Loucy (cell line): ENCODE measurements at regions not wholly inside any gene's neighbourhood (a gene's known extent, or its start where the extent isn't known, plus 50 kb on each side); places are given as distances from the start of the nearest gene placed in this dataset.

ENCODE experiments used
- EZH2phosphoT487 ChIP-seq: fragments of 200-600 bp; IDR thresholded peaks from 2 replicates; pipeline ENCODE4 v1.6.1; 2018; ENCODE audit warnings: antibody characterized with exemption, mild to moderate bottlenecking, moderate library complexity, borderline replicate concordance
- TF ChIP-seq, protein P1 (sequence below): fragments of 200-600 bp; sonication (generic); conservative IDR thresholded peaks from 2 replicates; pipeline ENCODE4 v1.5.1; 2014; ENCODE audit warnings: mild to moderate bottlenecking, antibody characterized with exemption, low read length

DNA sequence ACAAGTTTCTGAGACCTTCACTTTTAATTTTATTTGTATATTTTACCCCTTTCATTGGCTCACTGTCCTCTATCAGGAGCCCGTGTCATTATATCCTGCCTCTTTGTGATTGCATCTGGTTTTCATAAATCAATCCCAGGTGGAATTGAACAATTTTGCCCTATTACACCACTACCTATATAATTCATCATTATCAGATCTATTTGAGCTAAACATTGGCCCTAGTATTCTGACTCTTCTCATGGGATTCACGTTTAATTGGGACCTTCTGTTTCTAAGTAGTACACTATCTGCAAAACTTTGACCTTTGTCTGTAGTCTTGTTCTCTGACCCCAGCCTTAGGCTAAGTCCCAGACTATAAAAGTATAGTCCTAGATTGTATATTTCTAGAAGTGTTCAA is 114.1 kb downstream of the FAT4 start:
- TF ChIP-seq, protein P1, sequence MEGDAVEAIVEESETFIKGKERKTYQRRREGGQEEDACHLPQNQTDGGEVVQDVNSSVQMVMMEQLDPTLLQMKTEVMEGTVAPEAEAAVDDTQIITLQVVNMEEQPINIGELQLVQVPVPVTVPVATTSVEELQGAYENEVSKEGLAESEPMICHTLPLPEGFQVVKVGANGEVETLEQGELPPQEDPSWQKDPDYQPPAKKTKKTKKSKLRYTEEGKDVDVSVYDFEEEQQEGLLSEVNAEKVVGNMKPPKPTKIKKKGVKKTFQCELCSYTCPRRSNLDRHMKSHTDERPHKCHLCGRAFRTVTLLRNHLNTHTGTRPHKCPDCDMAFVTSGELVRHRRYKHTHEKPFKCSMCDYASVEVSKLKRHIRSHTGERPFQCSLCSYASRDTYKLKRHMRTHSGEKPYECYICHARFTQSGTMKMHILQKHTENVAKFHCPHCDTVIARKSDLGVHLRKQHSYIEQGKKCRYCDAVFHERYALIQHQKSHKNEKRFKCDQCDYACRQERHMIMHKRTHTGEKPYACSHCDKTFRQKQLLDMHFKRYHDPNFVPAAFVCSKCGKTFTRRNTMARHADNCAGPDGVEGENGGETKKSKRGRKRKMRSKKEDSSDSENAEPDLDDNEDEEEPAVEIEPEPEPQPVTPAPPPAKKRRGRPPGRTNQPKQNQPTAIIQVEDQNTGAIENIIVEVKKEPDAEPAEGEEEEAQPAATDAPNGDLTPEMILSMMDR, result no peak
- no peak for TF ChIP-seq EZH2phosphoT487
